Activated T-cell treated with anti-CD3 and anti-CD28 coated beads, Interleukin-2, amount 50 U/mL, for 24 hours (primary cell): ENCODE measurements at regions not wholly inside any gene's neighbourhood (a gene's known extent, or its start where the extent isn't known, plus 50 kb on each side); places are given as distances from the start of the nearest gene placed in this dataset.

Experiments
- DNase-seq: peaks from one replicate; pipeline ENCODE4 v3.0.0-alpha.2; 2020
- H3K27ac Mint-ChIP-seq: 2 replicates; pipeline ENCODE4 v1.8.0; 2020; ENCODE audit warnings: mild to moderate bottlenecking, mixed read lengths
- H3K27me3 Mint-ChIP-seq: 2 replicates; pipeline ENCODE4 v1.8.0; 2020; ENCODE audit warnings: mixed read lengths
- H3K36me3 Mint-ChIP-seq: 2 replicates; pipeline ENCODE4 v1.8.0; 2020; ENCODE audit warnings: low read depth, mixed read lengths
- H3K4me1 Mint-ChIP-seq: 2 replicates; pipeline ENCODE4 v1.8.0; 2020; ENCODE audit warnings: low read depth, mixed read lengths
- H3K4me3 Mint-ChIP-seq: 2 replicates; pipeline ENCODE4 v1.8.0; 2020; ENCODE audit warnings: mild to moderate bottlenecking, moderate library complexity, mixed read lengths
- H3K9me3 Mint-ChIP-seq: 2 replicates; pipeline ENCODE4 v1.8.0; 2020; ENCODE audit warnings: mixed read lengths

GRCh38 chr16:26261621-26262020 is 569.9 kb downstream of the HS3ST4 start:
- Mint-ChIP-seq H3K9me3 (peaks cover 6% of the 10 kb centered on the region), H3K36me3 (no peaks in the 10 kb centered on the region), H3K4me3 (no peak overlapping the region), H3K4me1 (peaks cover 2% of the 10 kb centered on the region), H3K27me3 (no peaks in the 10 kb centered on the region), H3K27ac (no peak overlapping the region)
- DNase-seq: no peak

- no peak overlapping the region for H3K4me3 Mint-ChIP-seq
- H3K9me3 Mint-ChIP-seq: peaks cover 6% of the 10 kb centered on the region
- H3K4me1 Mint-ChIP-seq: peaks cover 2% of the 10 kb centered on the region
- H3K27me3 Mint-ChIP-seq: no peaks in the 10 kb centered on the region
- no peak for DNase-seq
- H3K36me3 Mint-ChIP-seq: no peaks in the 10 kb centered on the region
- no peak overlapping the region for H3K27ac Mint-ChIP-seq
Measured at GRCh38 chr16:26263406-26263805, 571.6 kb downstream of the HS3ST4 start.

GRCh38 chr16:26267641-26268040 is 575.9 kb downstream of the HS3ST4 start:
- peaks cover 18% of the 10 kb centered on the region for H3K4me1 Mint-ChIP-seq

GRCh38 chr16:26269673-26270072 is 577.9 kb downstream of the HS3ST4 start:
- H3K4me3 Mint-ChIP-seq: no peak overlapping the region
- H3K9me3 Mint-ChIP-seq: peaks cover 3% of the 10 kb centered on the region
- no peaks in the 10 kb centered on the region for H3K36me3 Mint-ChIP-seq
- peaks cover 18% of the 10 kb centered on the region for H3K4me1 Mint-ChIP-seq
- no peak overlapping the region for H3K27ac Mint-ChIP-seq
- no peak for DNase-seq
- H3K27me3 Mint-ChIP-seq: no peaks in the 10 kb centered on the region

More at GRCh38 chr16:26267641-26268040, 575.9 kb downstream of the HS3ST4 start:
- no peak for DNase-seq
- peaks cover 3% of the 10 kb centered on the region for H3K9me3 Mint-ChIP-seq
- no peak overlapping the region for H3K4me3 Mint-ChIP-seq
- no peak overlapping the region for H3K27ac Mint-ChIP-seq
- no peaks in the 10 kb centered on the region for H3K36me3 Mint-ChIP-seq
- no peaks in the 10 kb centered on the region for H3K27me3 Mint-ChIP-seq

GRCh38 chr16:26273607-26274006 is 581.8 kb downstream of the HS3ST4 start:
- no peak overlapping the region for H3K4me3 Mint-ChIP-seq
- H3K27me3 Mint-ChIP-seq: no peaks in the 10 kb centered on the region
- H3K9me3 Mint-ChIP-seq: peaks cover 1% of the 10 kb centered on the region
- H3K4me1 Mint-ChIP-seq: peaks cover 18% of the 10 kb centered on the region
- no peak for DNase-seq
- H3K27ac Mint-ChIP-seq: no peak overlapping the region
- no peaks in the 10 kb centered on the region for H3K36me3 Mint-ChIP-seq

DNA sequence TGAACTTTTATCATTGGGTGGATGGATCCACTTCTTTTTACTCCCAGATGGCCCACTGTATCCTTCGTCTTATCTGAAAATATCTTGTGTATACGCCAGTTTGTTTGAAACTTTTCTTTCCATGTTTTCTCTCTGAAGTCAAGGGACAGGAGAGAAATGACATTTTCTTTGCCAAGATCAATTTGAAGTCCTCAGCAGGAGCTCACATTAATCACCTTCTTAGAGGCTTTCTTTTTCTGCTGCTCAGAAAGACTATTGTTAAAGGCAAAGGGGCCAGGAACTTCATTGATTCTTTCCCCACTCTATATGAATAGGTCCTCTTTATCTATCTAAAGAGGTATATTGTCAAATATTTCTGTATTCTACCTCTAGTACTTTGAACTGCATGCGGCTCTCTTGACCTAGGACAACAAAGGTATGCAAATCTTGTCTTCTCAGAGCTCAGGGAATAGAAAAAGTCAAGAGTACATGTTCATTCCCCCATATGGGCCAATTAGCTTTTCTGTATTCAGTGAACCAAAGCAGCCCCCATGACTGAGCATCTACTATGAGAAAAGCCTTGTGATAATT is 583.3 kb downstream of the HS3ST4 start:
- Mint-ChIP-seq H3K36me3 (no peaks in the 10 kb centered on the region), H3K27ac (no peak overlapping the region), H3K27me3 (peaks cover under 1% of the 10 kb centered on the region), H3K4me1 (peaks cover 8% of the 10 kb centered on the region), H3K9me3 (peaks cover 4% of the 10 kb centered on the region), H3K4me3 (no peak overlapping the region)
- no peak for DNase-seq

DNA sequence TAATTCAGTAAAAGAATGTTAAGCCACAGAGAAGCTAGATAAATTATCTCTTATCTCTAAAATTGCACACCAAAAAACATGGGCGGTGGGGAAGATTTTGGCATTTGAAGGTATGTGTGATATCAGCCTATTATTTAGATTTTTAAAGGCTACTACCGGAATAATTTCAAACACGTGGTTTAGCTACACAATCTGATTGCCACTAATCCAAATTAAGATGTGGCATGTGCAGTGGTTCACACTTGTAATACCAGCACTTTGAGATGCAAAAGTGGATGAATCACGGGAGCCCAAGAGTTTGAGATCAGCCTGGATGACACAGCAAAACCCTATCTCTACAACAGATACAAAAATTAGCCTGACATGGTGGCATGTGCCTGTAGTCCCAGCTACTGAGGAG is 584.5 kb downstream of the HS3ST4 start:
- Mint-ChIP-seq H3K9me3 (peaks cover 4% of the 10 kb centered on the region), H3K4me3 (no peak overlapping the region), H3K27ac (no peak overlapping the region), H3K4me1 (no peaks in the 10 kb centered on the region), H3K27me3 (peaks cover 3% of the 10 kb centered on the region), H3K36me3 (no peaks in the 10 kb centered on the region)
- no peak for DNase-seq

DNA sequence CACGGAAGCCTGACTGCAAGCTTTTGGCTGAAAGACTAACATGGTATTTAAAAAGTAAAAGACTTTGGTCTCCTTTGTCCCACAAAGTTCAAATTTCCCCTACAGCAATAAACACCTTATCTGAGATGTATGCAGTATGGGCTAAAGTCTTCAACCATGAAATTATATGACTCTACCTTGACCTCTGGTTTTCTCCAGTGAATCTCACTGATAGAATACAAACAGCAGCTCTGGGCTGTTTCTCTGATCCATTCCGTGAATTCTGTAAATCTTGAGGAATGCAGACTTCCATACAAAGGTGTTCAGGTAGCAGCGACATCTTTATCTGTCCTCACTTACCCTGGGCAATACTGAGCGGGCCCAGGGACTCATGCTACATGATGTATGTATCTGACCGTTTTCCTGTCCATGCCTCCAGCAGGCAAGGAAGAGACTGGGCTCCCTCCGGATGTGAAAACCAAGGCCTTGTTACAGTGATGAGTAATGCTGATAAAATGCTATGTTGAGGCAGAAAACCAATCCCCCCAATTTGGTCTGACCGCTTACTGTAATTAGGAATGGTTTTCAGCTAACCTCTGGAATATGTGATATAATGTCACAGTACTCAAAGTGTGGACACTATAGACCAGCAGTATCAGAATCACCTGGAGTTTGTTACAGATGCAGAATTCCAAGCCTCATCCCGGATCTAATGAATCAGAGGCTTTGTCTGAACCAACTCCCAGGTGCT is 589.8 kb downstream of the HS3ST4 start:
- Mint-ChIP-seq H3K9me3 (peaks cover 4% of the 10 kb centered on the region), H3K4me1 (no peaks in the 10 kb centered on the region), H3K27me3 (peaks cover 3% of the 10 kb centered on the region), H3K4me3 (no peak overlapping the region), H3K27ac (no peak overlapping the region), H3K36me3 (no peaks in the 10 kb centered on the region)
- DNase-seq: no peak

GRCh38 chr16:26295625-26296304 is 604.0 kb downstream of the HS3ST4 start:
- Mint-ChIP-seq H3K27me3 (peaks cover 15% of the 10 kb centered on the region), H3K27ac (no peak overlapping the region), H3K4me3 (no peak overlapping the region), H3K36me3 (no peaks in the 10 kb centered on the region), H3K9me3 (peaks cover 6% of the 10 kb centered on the region), H3K4me1 (no peaks in the 10 kb centered on the region)
- no peak for DNase-seq

DNA sequence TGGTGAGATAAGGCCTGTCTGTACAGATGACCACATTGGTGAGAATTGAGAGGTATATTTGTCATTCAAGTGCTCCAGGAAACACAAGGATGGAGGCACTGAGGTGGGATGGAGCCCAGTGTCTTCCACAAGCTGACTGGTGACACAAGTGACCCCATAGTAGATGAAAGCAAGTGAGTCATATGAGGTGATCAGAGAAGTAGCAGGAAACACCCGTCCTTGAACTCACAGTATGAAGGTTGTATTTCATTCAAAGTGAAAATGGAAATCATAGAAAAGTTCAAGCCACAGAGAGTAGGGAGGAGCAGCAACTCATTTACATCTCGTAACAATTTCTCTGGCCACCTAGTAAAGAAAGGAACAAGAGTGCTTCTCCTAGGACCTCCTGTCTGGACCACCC is 609.8 kb downstream of the HS3ST4 start:
- Mint-ChIP-seq H3K27me3 (peaks cover 15% of the 10 kb centered on the region), H3K9me3 (peaks cover 6% of the 10 kb centered on the region), H3K4me1 (peaks cover 3% of the 10 kb centered on the region), H3K4me3 (no peak overlapping the region), H3K36me3 (no peaks in the 10 kb centered on the region), H3K27ac (no peak overlapping the region)
- no peak for DNase-seq

DNA sequence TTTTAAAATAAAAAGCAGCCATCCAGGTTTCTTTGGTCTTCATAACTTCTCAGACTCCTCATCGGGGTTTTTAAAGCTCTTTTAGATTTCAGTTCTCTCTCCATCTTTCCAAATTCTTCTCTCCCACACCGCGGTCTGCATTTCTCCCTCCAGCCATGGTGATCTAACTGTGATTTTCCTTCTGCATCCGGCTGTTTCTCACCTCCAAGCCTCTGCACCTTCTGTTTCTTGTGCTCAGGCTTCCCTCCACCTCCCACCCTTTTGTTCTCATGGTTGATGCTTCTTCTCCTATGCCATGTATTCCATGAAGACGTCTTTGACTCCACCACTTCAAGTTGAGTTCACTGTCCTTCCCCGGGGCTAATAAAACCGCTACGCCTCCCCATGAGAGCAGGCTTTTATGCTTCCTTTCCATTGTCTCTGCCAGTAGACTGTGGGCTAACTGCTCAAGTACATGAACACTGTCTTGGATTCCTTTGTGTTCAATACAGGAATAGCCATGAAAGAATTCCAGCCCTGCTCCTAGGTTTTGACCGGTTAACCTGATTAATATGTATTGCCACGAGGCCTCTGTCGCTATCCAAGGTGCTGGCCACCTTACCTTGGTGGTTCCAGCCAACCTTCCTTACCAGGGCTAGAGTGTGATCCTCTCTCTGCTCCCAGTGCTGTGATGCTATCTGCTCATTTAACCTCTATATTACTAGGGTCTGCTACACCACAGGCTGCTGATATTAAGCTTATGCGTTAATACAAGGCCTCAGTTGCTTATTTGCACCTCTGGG is 625.1 kb downstream of the HS3ST4 start:
- Mint-ChIP-seq H3K27me3 (peaks cover 24% of the 10 kb centered on the region), H3K9me3 (no peaks in the 10 kb centered on the region), H3K4me1 (no peaks in the 10 kb centered on the region), H3K36me3 (no peaks in the 10 kb centered on the region), H3K4me3 (no peak overlapping the region), H3K27ac (no peak overlapping the region)
- DNase-seq: no peak

DNA sequence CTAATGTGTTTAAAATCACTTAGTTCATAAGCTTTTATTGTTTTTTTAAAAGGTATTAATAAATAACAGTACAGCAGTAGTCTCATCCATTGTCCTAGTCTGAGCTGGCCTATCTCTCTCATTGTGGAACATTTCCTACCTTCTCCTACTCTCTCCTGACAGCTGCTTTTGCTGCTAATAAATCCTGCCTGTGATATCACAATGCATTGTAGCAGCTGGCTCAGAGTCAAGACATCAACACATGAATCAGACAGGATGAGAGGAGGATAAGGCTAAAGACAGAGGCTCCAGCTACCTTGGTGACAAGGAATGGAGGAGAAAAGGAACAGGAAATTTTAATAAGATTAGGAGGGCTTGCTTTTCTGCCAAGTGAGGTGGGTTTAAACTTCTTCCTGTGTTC is 626.1 kb downstream of the HS3ST4 start:
- H3K4me1 Mint-ChIP-seq: no peaks in the 10 kb centered on the region
- no peak overlapping the region for H3K27ac Mint-ChIP-seq
- no peak overlapping the region for H3K4me3 Mint-ChIP-seq
- no peaks in the 10 kb centered on the region for H3K36me3 Mint-ChIP-seq
- H3K27me3 Mint-ChIP-seq: peaks cover 23% of the 10 kb centered on the region
- no peaks in the 10 kb centered on the region for H3K9me3 Mint-ChIP-seq
- no peak for DNase-seq

DNA sequence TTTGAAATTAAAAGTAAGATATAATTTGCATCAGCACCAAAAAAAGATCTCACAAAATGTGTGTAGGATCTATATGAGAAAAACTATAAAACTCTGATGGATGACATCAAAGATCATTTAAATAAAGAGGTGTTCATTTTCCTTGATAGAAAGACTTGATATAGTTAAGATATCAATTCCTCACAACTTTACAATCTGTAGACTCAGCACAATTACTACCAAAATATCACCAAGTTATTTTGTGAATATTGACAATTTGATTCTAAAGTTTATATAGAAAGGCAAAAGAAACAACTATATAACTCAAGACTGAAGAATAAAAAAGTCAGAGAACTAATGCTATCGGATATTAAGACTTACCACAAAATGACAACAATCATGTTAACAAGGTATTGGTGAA is 638.9 kb downstream of the HS3ST4 start:
- H3K4me3 Mint-ChIP-seq: no peak overlapping the region
- peaks cover 9% of the 10 kb centered on the region for H3K27me3 Mint-ChIP-seq
- DNase-seq: no peak
- H3K27ac Mint-ChIP-seq: no peak overlapping the region
- peaks cover 2% of the 10 kb centered on the region for H3K9me3 Mint-ChIP-seq
- H3K4me1 Mint-ChIP-seq: no peaks in the 10 kb centered on the region
- H3K36me3 Mint-ChIP-seq: no peaks in the 10 kb centered on the region

DNA sequence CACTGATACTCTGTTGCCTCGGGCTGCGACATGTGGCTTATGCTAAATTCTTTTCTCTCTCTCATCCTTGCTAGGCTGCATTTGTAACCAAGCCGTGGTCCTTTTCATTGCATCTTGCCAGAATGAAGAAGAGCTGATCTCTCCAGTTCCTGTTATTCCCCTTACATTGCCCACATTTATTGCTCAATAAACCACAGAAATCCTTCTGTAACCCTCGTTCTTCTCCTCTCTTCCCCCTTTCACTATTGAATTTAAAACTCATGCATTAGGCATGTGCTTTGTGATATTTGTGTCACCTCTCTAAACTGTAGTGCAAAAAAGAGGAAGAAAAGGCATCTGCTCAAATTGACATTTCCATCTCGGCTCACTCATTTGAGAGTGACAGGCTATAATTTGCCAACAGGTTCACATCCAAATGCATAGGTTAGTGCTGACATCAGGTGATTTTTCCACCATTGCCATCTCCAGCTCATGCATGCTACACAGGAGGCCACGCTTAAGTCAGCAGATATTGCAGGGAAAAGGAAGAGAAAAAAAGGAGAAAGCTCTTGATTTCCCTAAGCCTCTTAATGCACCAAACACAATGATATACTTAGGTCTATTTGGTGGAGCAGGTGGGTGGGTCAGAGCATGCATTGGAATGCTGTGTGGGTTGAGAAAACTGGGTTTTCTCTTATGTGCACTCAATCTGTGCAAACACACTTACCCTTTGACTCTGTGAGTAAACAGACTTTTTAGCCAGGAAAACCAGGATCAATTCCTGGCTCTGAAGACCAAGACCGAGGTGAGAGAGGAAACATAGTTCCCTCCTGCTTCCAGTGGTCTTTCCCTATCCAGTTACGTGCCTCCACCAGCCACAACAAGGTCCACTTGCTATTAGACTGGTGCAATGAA is 642.7 kb downstream of the HS3ST4 start:
- H3K4me1 Mint-ChIP-seq: no peaks in the 10 kb centered on the region
- no peak overlapping the region for H3K27ac Mint-ChIP-seq
- H3K9me3 Mint-ChIP-seq: no peaks in the 10 kb centered on the region
- DNase-seq: no peak
- H3K36me3 Mint-ChIP-seq: no peaks in the 10 kb centered on the region
- H3K4me3 Mint-ChIP-seq: no peak overlapping the region
- H3K27me3 Mint-ChIP-seq: peaks cover 3% of the 10 kb centered on the region
